GF-D8 (cell line): ENCODE measurements at regions not wholly inside any gene's neighbourhood (a gene's known extent, or its start where the extent isn't known, plus 50 kb on each side); places are given as distances from the start of the nearest gene placed in this dataset.

ENCODE experiments used
- DNase-seq: peaks from one replicate; lab custom pipeline; 2025; lab: John Stamatoyannopoulos, UW

- no peak for DNase-seq
Observed at GRCh38 chr4:176383273-176384077, 63.7 kb downstream of the SPCS3 start.

GRCh38 chr4:176385601-176386000, 65.8 kb downstream of the SPCS3 start:
- no peak for DNase-seq

GRCh38 chr4:176387571-176387970, 67.8 kb downstream of the SPCS3 start:
- DNase-seq, result no peak

GRCh38 chr4:176393306-176394013, 73.7 kb downstream of the SPCS3 start:
- DNase-seq, result no peak

GRCh38 chr4:176400816-176401461, 81.2 kb downstream of the SPCS3 start:
- DNase-seq, result no peak

GRCh38 chr4:176404621-176405020, 84.9 kb downstream of the SPCS3 start:
- DNase-seq, result no peak

- DNase-seq, result no peak
Observed at GRCh38 chr4:176406297-176406696, 86.5 kb downstream of the SPCS3 start.

GRCh38 chr4:176406736-176407135, 87.0 kb downstream of the SPCS3 start:
- DNase-seq, result no peak

- DNase-seq, result no peak
Observed at GRCh38 chr4:176409627-176410026, 89.9 kb downstream of the SPCS3 start.

- no peak for DNase-seq
Observed at GRCh38 chr4:176413171-176413570, 93.4 kb downstream of the SPCS3 start.

GRCh38 chr4:176422001-176422400, 102.2 kb downstream of the SPCS3 start:
- DNase-seq, result no peak

- no peak for DNase-seq
Observed at GRCh38 chr4:176422511-176422910, 102.7 kb downstream of the SPCS3 start.

GRCh38 chr4:176425035-176425434, 105.3 kb downstream of the SPCS3 start:
- no peak for DNase-seq

GRCh38 chr4:176432811-176433540, 113.2 kb downstream of the SPCS3 start:
- no peak for DNase-seq

- DNase-seq, result no peak
Observed at GRCh38 chr4:176433983-176434382, 114.2 kb downstream of the SPCS3 start.

GRCh38 chr4:176435901-176436292, 116.1 kb downstream of the SPCS3 start:
- DNase-seq, result no peak

- DNase-seq, result no peak
Observed at GRCh38 chr4:176436293-176436973, 116.7 kb downstream of the SPCS3 start.

GRCh38 chr4:176437756-176438155, 118.0 kb downstream of the SPCS3 start:
- DNase-seq, result no peak

- no peak for DNase-seq
Observed at GRCh38 chr4:176438401-176438800, 118.6 kb downstream of the SPCS3 start.

- DNase-seq, result no peak
Observed at GRCh38 chr4:176439611-176440010, 119.8 kb downstream of the SPCS3 start.

- no peak for DNase-seq
Observed at GRCh38 chr4:176440698-176441097, 120.9 kb downstream of the SPCS3 start.

GRCh38 chr4:176441594-176441993, 121.8 kb downstream of the SPCS3 start:
- DNase-seq, result no peak
